Nephron (organoid): ENCODE measurements at regions not wholly inside any gene's neighbourhood (a gene's known extent, or its start where the extent isn't known, plus 50 kb on each side); places are given as distances from the start of the nearest gene placed in this dataset.

Source experiments
- H3K27ac Mint-ChIP-seq, 3 experiments: 2 replicates each; pipeline ENCODE4 v1.8.0; 2020; ENCODE audit warnings: mixed read lengths in 3 of 3, mild to moderate bottlenecking in 2 of 3, moderate library complexity in 1 of 3
- H3K27me3 Mint-ChIP-seq: 2 replicates; pipeline ENCODE4 v1.8.0; 2021; ENCODE audit warnings: low read depth, mild to moderate bottlenecking, moderate library complexity, mixed read lengths
- H3K36me3 Mint-ChIP-seq: 2 replicates; pipeline ENCODE4 v1.8.0; 2020; ENCODE audit warnings: low read depth, mixed read lengths
- H3K4me1 Mint-ChIP-seq: 2 replicates; pipeline ENCODE4 v1.8.0; 2020; ENCODE audit warnings: mixed read lengths
- H3K4me3 Mint-ChIP-seq, 3 experiments: 2 replicates each; pipeline ENCODE4 v1.8.0; 2020; ENCODE audit warnings: mild to moderate bottlenecking in 3 of 3, mixed read lengths in 3 of 3, moderate library complexity in 2 of 3
- H3K9me3 Mint-ChIP-seq: 2 replicates; pipeline ENCODE4 v1.8.0; 2020; ENCODE audit warnings: mixed read lengths
- CTCF ChIP-seq, 3 experiments: fragments of 200-600 bp; sonication (generic); IDR thresholded peaks; one replicate each; pipeline ENCODE4 v1.5.0; 2021; ENCODE audit warnings: antibody characterized with exemption in 3 of 3; ENCODE audit not compliant: unreplicated experiment in 3 of 3

DNA sequence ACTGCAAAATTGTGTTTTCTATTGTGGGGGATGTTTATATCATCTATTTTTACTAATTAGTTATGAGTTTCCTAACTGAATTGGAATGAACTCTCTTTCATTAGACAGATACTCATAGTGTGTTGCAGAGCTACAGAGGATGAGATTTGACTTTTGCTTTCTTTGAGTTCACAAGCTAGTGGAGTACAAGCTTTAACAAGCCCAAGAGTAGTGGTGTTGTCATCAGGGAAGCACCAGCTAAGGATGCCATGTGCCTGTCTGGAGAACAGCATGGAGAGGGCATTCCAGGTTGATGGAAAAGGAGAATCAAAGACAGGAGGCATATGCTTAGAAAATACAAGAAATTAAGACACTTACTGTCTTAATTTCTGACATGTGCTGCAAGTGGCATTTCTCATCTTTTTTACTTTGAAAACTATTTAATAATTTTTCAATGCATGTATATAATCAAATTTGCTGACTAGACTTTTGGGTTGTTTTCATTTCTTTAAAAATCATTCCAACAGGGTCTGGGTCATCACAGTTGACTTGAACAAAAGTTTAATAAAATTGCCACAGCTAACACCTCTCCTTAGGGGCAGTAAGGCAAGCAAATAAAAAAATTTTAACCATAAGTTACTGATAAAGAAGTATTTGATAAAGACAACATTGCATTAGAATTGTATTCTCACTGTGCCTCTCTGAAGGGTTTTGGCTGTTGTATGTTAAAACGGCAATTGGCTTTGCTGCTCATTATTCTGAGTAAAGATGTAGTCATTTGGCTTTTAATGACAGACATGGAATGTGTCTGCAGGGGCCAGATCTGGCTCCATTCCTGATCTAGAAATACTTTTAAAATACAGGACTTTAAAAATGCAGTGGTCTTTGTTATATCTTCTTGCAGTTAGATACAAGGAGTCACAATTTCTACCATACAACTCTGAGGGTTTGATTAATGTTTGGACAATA, 323.7 kb upstream of the CDH11 start:
- Mint-ChIP-seq H3K27ac (peak overlapping the region in 1 of 3 experiments; percentile 47), H3K9me3 (peaks cover 22% of the 10 kb centered on the region), H3K36me3 (no peaks in the 10 kb centered on the region), H3K4me1 (peaks cover 44% of the 10 kb centered on the region), H3K27me3 (peaks cover 3% of the 10 kb centered on the region), H3K4me3 (no peak overlapping the region)
- no peak for TF ChIP-seq CTCF (IDR thresholded peaks at IDR 0.05; ENCODE audit: unreplicated experiment in 3 of 3)

GRCh38 chr16:65441501-65441900, 319.6 kb upstream of the CDH11 start:
- peaks cover 3% of the 10 kb centered on the region for H3K9me3 Mint-ChIP-seq
- H3K27ac Mint-ChIP-seq = peak overlapping the region; percentile 8 to 49 (median 37)
- TF ChIP-seq CTCF (IDR thresholded peaks at IDR 0.05; ENCODE audit: unreplicated experiment in 3 of 3) = no peak
- peak overlapping the region in 1 of 3 experiments; percentile 6 for H3K4me3 Mint-ChIP-seq
- H3K36me3 Mint-ChIP-seq = no peaks in the 10 kb centered on the region
- peaks cover 3% of the 10 kb centered on the region for H3K27me3 Mint-ChIP-seq
- H3K4me1 Mint-ChIP-seq = peaks cover 58% of the 10 kb centered on the region

- H3K36me3 Mint-ChIP-seq = no peaks in the 10 kb centered on the region
- no peaks in the 10 kb centered on the region for H3K4me1 Mint-ChIP-seq
- no peaks in the 10 kb centered on the region for H3K9me3 Mint-ChIP-seq
- no peaks in the 10 kb centered on the region for H3K27me3 Mint-ChIP-seq
- H3K4me3 Mint-ChIP-seq = no peak overlapping the region
- no peak for TF ChIP-seq CTCF (IDR thresholded peaks at IDR 0.05; ENCODE audit: unreplicated experiment in 3 of 3)
- H3K27ac Mint-ChIP-seq = no peak overlapping the region
These were observed 307.8 kb upstream of the CDH11 start for GRCh38 chr16:65429504-65430181.

DNA sequence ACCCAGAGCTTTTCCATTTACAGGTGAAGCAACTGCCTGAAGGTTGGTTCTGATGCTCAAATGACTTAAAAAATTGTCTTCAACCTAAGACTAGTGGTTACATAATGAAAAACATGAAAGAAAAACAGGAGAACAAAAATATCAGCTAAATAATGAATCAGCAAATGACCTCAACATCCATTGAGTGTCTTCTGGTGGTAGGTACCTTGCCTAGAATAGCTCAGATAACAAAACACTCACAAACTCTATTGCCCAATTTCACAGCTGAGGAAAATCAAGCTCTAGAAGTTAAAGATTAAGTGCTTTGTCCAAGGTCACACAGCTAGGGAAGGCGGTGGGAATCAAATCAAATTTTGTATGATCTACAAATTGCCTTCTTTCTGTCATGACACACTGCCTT, 304.6 kb upstream of the CDH11 start:
- H3K27me3 Mint-ChIP-seq = no peaks in the 10 kb centered on the region

GRCh38 chr16:65422934-65423333, 301.1 kb upstream of the CDH11 start:
- no peaks in the 10 kb centered on the region for H3K27me3 Mint-ChIP-seq
- no peak overlapping the region for H3K27ac Mint-ChIP-seq
- no peak for TF ChIP-seq CTCF (IDR thresholded peaks at IDR 0.05; ENCODE audit: unreplicated experiment in 3 of 3)
- no peak overlapping the region for H3K4me3 Mint-ChIP-seq
- H3K36me3 Mint-ChIP-seq = no peaks in the 10 kb centered on the region
- H3K4me1 Mint-ChIP-seq = peaks cover 4% of the 10 kb centered on the region
- peaks cover 13% of the 10 kb centered on the region for H3K9me3 Mint-ChIP-seq

More for the DNA sequence above, 304.6 kb upstream of the CDH11 start:
- Mint-ChIP-seq H3K36me3 (no peaks in the 10 kb centered on the region), H3K27ac (no peak overlapping the region), H3K4me1 (no peaks in the 10 kb centered on the region), H3K9me3 (no peaks in the 10 kb centered on the region), H3K4me3 (no peak overlapping the region)
- TF ChIP-seq CTCF (IDR thresholded peaks at IDR 0.05; ENCODE audit: unreplicated experiment in 3 of 3) = no peak
